CD4-positive, alpha-beta T cell (primary cell): ENCODE measurements at regions not wholly inside any gene's neighbourhood (a gene's known extent, or its start where the extent isn't known, plus 50 kb on each side); places are given as distances from the start of the nearest gene placed in this dataset.

Experiments used
- ATAC-seq: fragments of 200-7000 bp; cut with Tn5 transposase; one replicate; pipeline ENCODE4 v1.10.0; 2022; ENCODE audit warnings: mild to moderate bottlenecking; ENCODE audit not compliant: poor library complexity
- CTCF ChIA-PET: fragments of 350-600 bp; sonication (Branson Sonifier 250); formaldehyde crosslinking; loops from one replicate; lab custom pipeline; 2021; ENCODE audit warnings: antibody characterized with exemption, inconsistent platforms; lab: Charles Lee
- POLR2A ChIA-PET: fragments of 350-600 bp; sonication (Branson Sonifier 250); formaldehyde crosslinking; loops from one replicate; lab custom pipeline; 2021; ENCODE audit warnings: antibody characterized with exemption, inconsistent platforms; lab: Charles Lee
- DNase-seq, 14 experiments: peaks; one replicate each; pipeline ENCODE4 v3.0.0-alpha.2; 2013 to 2020; ENCODE audit warnings: mixed read lengths in 2 of 14
- H3K27ac ChIP-seq, 2 donors: one replicate each; pipeline versions ENCODE4 v1.5.1 to v1.7.0; 2013; ENCODE audit warnings: low read length in 2 of 2, low read depth in 1 of 2, mild to moderate bottlenecking in 1 of 2
- H3K27me3 ChIP-seq, 2 experiments: 1 replicate in 1 of 2; 2 replicates in 1 of 2; pipeline versions ENCODE4 v1.6.1 to v1.7.0; 2013; ENCODE audit warnings: low read length in 2 of 2, control low read depth in 1 of 2, mild to moderate bottlenecking in 1 of 2, moderate library complexity in 1 of 2; ENCODE audit not compliant: insufficient read depth in 2 of 2, control insufficient read depth in 1 of 2
- H3K36me3 ChIP-seq: one replicate; pipeline ENCODE4 v1.6.1; 2013; ENCODE audit warnings: low read length, control low read depth; ENCODE audit not compliant: insufficient read depth
- H3K4me1 ChIP-seq: one replicate; pipeline ENCODE4 v1.6.1; 2013; ENCODE audit warnings: low read length, control low read depth; ENCODE audit not compliant: insufficient read depth
- H3K4me3 ChIP-seq: one replicate; pipeline ENCODE4 v1.5.1; 2013; ENCODE audit warnings: mild to moderate bottlenecking, low read length, moderate library complexity
- H3K9me3 ChIP-seq, 2 experiments: 1 replicate in 1 of 2; 2 replicates in 1 of 2; pipeline versions ENCODE4 v1.6.1 to v1.7.0; 2013; ENCODE audit warnings: low read length in 2 of 2, mild to moderate bottlenecking in 2 of 2, control low read depth in 1 of 2, moderate library complexity in 1 of 2; ENCODE audit not compliant: control insufficient read depth in 1 of 2, insufficient read depth in 1 of 2
- H3K27ac Mint-ChIP-seq: one replicate; pipeline ENCODE4 v1.8.0; 2020; ENCODE audit warnings: mixed read lengths
- H3K27me3 Mint-ChIP-seq: one replicate; pipeline ENCODE4 v1.8.0; 2021; ENCODE audit warnings: mixed read lengths
- H3K36me3 Mint-ChIP-seq: one replicate; pipeline ENCODE4 v1.8.0; 2021; ENCODE audit warnings: low read depth, mixed read lengths
- H3K4me1 Mint-ChIP-seq: one replicate; pipeline ENCODE4 v1.8.0; 2021; ENCODE audit warnings: low read depth, mixed read lengths
- H3K4me3 Mint-ChIP-seq: one replicate; pipeline ENCODE4 v1.8.0; 2020; ENCODE audit warnings: mild to moderate bottlenecking, mixed read lengths
- H3K9me3 Mint-ChIP-seq: one replicate; pipeline ENCODE4 v1.8.0; 2020; ENCODE audit warnings: mixed read lengths
- intact Hi-C, 2 experiments: fragments of 100-400 bp; cut with DNase I in 1 of 2; cut with micrococcal nuclease in 1 of 2; formaldehyde crosslinking; loops; one replicate each; pipeline versions ENCODE4 v1.15.1 to v1.9.0; 2023 to 2025; cut with DNase I, micrococcal nuclease
- TF ChIP-seq, protein P1 (sequence below): fragments of 200-600 bp; IDR thresholded peaks from one replicate; pipeline ENCODE4 v1.8.0; 2022; ENCODE audit warnings: antibody characterized with exemption, mild to moderate bottlenecking

DNA sequence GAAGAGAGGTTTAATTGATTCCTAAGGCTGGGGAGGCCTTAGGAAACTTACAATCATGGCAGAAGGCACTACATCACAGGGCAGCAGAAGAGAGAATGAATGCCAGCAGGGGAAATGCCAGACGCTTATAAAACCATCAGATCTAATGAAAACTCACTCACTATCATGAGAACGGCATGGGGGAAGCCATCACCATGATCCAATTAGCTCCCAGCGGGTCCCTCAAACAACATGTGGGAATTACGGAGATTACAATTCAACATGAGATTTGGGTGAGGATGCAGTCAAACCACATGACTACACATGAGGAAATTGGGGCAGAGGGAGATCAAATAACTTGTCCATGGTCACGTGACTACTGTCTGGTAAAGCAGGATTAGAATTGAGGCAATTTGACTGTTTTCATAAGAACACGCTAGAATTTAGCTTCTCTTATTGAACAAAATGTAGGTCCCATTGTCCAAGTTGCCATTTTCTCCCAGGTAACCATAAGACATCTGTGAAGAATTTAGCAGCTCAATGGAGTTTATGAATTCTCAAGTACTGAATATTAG, 445.1 kb upstream of the CDH20 start:
- Mint-ChIP-seq H3K27me3 (no peaks in the 10 kb centered on the region), H3K27ac (no peak overlapping the region), H3K4me3 (no peak overlapping the region), H3K4me1 (no peaks in the 10 kb centered on the region), H3K9me3 (no peaks in the 10 kb centered on the region), H3K36me3 (no peaks in the 10 kb centered on the region)
- H3K27me3 ChIP-seq = no peaks in the 10 kb centered on the region
- H3K4me1 ChIP-seq = no peaks in the 10 kb centered on the region
- intact Hi-C loops = no loop called here
- DNase-seq = no peak
- H3K4me3 ChIP-seq = no peak overlapping the region
- no peak for ATAC-seq
- CTCF ChIA-PET = no interaction called here
- TF ChIP-seq, protein P1, sequence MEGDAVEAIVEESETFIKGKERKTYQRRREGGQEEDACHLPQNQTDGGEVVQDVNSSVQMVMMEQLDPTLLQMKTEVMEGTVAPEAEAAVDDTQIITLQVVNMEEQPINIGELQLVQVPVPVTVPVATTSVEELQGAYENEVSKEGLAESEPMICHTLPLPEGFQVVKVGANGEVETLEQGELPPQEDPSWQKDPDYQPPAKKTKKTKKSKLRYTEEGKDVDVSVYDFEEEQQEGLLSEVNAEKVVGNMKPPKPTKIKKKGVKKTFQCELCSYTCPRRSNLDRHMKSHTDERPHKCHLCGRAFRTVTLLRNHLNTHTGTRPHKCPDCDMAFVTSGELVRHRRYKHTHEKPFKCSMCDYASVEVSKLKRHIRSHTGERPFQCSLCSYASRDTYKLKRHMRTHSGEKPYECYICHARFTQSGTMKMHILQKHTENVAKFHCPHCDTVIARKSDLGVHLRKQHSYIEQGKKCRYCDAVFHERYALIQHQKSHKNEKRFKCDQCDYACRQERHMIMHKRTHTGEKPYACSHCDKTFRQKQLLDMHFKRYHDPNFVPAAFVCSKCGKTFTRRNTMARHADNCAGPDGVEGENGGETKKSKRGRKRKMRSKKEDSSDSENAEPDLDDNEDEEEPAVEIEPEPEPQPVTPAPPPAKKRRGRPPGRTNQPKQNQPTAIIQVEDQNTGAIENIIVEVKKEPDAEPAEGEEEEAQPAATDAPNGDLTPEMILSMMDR = no peak
- H3K27ac ChIP-seq = no peak overlapping the region
- no peaks in the 10 kb centered on the region for H3K36me3 ChIP-seq
- POLR2A ChIA-PET = no interaction called here
- no peaks in the 10 kb centered on the region for H3K9me3 ChIP-seq

DNA sequence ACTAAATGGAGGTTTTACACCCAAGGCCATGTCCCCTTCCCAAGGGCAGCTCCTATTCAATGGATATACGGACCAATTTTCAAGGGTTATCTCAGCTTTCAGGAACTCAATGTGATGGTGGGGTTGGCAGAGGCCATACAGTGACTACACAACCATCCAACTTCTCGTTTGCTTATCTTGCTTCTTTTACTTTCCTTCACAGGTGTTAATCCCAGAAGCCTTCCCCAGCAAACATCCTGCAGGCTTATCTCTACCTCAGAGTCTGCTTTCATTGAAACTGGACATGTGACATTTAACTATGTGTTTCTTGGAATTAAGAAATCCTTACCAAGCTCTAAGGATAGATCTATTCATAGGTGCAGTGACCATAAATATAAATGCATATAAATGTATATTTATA, 443.8 kb upstream of the CDH20 start:
- ATAC-seq = no peak
- POLR2A ChIA-PET = no interaction called here
- no peaks in the 10 kb centered on the region for H3K4me1 ChIP-seq
- no peak overlapping the region for H3K27ac Mint-ChIP-seq
- no peak overlapping the region for H3K4me3 Mint-ChIP-seq
- H3K27me3 ChIP-seq = no peaks in the 10 kb centered on the region
- H3K4me1 Mint-ChIP-seq = no peaks in the 10 kb centered on the region
- CTCF ChIA-PET = no interaction called here
- no peak overlapping the region for H3K27ac ChIP-seq
- no peaks in the 10 kb centered on the region for H3K36me3 Mint-ChIP-seq
- H3K9me3 Mint-ChIP-seq = no peaks in the 10 kb centered on the region
- no peaks in the 10 kb centered on the region for H3K36me3 ChIP-seq
- intact Hi-C loops = no loop called here
- no peak for DNase-seq
- H3K4me3 ChIP-seq = no peak overlapping the region
- no peaks in the 10 kb centered on the region for H3K9me3 ChIP-seq
- TF ChIP-seq, protein P1 = no peak
- H3K27me3 Mint-ChIP-seq = no peaks in the 10 kb centered on the region

DNA sequence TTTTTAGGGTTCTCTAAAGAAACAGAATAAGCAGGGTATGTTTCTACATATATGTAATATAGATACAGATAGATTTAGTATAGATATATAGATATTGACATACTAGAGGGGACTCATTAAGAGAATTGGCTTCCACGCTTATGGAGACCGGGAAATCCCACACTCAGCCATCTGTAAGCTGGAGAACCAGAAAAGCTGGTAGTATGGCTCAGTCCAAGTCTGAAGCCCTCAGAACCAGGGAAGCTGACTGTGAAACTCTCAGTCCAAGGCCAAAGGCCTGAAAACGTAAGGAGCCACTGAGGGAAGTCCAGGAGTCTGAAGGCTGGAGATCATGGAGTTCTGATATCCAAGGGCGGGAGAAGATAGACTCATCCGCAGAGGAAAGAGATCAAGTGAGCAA, 441.3 kb upstream of the CDH20 start:
- intact Hi-C loops = no loop called here
- Histone ChIP-seq H3K4me3 (no peak overlapping the region), H3K9me3 (no peaks in the 10 kb centered on the region), H3K27me3 (no peaks in the 10 kb centered on the region), H3K27ac (no peak overlapping the region), H3K4me1 (no peaks in the 10 kb centered on the region), H3K36me3 (no peaks in the 10 kb centered on the region)
- Mint-ChIP-seq H3K4me1 (no peaks in the 10 kb centered on the region), H3K36me3 (no peaks in the 10 kb centered on the region), H3K27ac (no peak overlapping the region), H3K4me3 (no peak overlapping the region), H3K9me3 (no peaks in the 10 kb centered on the region), H3K27me3 (no peaks in the 10 kb centered on the region)
- ATAC-seq = no peak
- ChIA-PET POLR2A (no interaction called here), CTCF (no interaction called here)
- DNase-seq = no peak
- TF ChIP-seq, protein P1 = no peak
